SK-N-SH (cell line): ENCODE measurements at regions not wholly inside any gene's neighbourhood (a gene's known extent, or its start where the extent isn't known, plus 50 kb on each side); places are given as distances from the start of the nearest gene placed in this dataset.

ENCODE experiments used
- EP300 ChIP-seq, 2 experiments: IDR thresholded peaks; 2 replicates each; pipeline versions ENCODE4 v1.4.0 to v1.6.1; 2012; ENCODE audit warnings: borderline replicate concordance in 1 of 2, low read depth in 1 of 2, low read length in 1 of 2
- FOSL2 ChIP-seq: IDR thresholded peaks from 2 replicates; pipeline ENCODE4 v1.4.0; 2012; ENCODE audit warnings: low read depth, mild to moderate bottlenecking, moderate library complexity, borderline replicate concordance
- NFIC ChIP-seq: IDR thresholded peaks from 2 replicates; pipeline ENCODE4 v1.4.0; 2012; ENCODE audit warnings: borderline replicate concordance
- RAD21 ChIP-seq: IDR thresholded peaks from 2 replicates; pipeline ENCODE4 v1.6.1; 2012; ENCODE audit warnings: mild to moderate bottlenecking, low read length
- TF ChIP-seq, protein P1 (sequence below): fragments of 200-600 bp; sonication (generic); IDR thresholded peaks from 2 replicates; pipeline ENCODE4 v1.6.1; 2017; ENCODE audit warnings: antibody characterized with exemption, mild to moderate bottlenecking, moderate library complexity
- TF ChIP-seq, protein P2 (sequence below): IDR thresholded peaks from 2 replicates; pipeline ENCODE4 v1.6.1; 2012; ENCODE audit warnings: mild to moderate bottlenecking, low read depth, low read length, moderate library complexity

DNA sequence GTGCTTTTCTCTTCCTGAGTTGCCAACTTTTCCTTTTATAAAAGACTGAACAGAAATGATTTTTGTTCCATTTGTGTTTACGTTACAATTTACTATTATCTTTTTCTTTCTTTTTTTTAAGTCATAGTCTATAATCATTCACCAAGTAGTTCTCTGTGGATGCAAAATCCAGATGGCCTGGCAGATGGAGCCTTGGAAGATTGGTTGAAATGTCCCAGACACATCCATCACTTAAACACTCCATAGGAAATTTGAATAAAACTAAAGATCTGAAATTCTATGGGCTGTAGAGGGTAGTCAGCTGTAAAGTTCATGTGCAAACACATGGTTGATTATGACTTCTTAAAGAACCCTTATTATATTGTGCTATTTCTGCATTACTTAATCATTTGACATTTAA, 164.8 kb upstream of the DOCK10 start:
- TF ChIP-seq, protein P1, sequence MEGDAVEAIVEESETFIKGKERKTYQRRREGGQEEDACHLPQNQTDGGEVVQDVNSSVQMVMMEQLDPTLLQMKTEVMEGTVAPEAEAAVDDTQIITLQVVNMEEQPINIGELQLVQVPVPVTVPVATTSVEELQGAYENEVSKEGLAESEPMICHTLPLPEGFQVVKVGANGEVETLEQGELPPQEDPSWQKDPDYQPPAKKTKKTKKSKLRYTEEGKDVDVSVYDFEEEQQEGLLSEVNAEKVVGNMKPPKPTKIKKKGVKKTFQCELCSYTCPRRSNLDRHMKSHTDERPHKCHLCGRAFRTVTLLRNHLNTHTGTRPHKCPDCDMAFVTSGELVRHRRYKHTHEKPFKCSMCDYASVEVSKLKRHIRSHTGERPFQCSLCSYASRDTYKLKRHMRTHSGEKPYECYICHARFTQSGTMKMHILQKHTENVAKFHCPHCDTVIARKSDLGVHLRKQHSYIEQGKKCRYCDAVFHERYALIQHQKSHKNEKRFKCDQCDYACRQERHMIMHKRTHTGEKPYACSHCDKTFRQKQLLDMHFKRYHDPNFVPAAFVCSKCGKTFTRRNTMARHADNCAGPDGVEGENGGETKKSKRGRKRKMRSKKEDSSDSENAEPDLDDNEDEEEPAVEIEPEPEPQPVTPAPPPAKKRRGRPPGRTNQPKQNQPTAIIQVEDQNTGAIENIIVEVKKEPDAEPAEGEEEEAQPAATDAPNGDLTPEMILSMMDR, result no peak
- TF ChIP-seq EP300 (IDR thresholded peaks at IDR 0.05; ENCODE audit: borderline replicate concordance in 1 of 2, low read depth in 1 of 2, low read length in 1 of 2) (no peak), NFIC (no peak), RAD21 (no peak), FOSL2 (no peak)
- TF ChIP-seq, protein P2, sequence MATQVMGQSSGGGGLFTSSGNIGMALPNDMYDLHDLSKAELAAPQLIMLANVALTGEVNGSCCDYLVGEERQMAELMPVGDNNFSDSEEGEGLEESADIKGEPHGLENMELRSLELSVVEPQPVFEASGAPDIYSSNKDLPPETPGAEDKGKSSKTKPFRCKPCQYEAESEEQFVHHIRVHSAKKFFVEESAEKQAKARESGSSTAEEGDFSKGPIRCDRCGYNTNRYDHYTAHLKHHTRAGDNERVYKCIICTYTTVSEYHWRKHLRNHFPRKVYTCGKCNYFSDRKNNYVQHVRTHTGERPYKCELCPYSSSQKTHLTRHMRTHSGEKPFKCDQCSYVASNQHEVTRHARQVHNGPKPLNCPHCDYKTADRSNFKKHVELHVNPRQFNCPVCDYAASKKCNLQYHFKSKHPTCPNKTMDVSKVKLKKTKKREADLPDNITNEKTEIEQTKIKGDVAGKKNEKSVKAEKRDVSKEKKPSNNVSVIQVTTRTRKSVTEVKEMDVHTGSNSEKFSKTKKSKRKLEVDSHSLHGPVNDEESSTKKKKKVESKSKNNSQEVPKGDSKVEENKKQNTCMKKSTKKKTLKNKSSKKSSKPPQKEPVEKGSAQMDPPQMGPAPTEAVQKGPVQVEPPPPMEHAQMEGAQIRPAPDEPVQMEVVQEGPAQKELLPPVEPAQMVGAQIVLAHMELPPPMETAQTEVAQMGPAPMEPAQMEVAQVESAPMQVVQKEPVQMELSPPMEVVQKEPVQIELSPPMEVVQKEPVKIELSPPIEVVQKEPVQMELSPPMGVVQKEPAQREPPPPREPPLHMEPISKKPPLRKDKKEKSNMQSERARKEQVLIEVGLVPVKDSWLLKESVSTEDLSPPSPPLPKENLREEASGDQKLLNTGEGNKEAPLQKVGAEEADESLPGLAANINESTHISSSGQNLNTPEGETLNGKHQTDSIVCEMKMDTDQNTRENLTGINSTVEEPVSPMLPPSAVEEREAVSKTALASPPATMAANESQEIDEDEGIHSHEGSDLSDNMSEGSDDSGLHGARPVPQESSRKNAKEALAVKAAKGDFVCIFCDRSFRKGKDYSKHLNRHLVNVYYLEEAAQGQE, result no peak
